OCI-LY3 (cell line): ENCODE measurements at regions not wholly inside any gene's neighbourhood (a gene's known extent, or its start where the extent isn't known, plus 50 kb on each side); places are given as distances from the start of the nearest gene placed in this dataset.

ENCODE experiments used
- CTCF ChIP-seq: fragments of 200-600, 300-600 bp; sonication (generic); IDR thresholded peaks from 2 replicates; pipeline ENCODE4 v1.5.1; 2014; ENCODE audit warnings: antibody characterized with exemption, low read length, low read depth
- EZH2phosphoT487 ChIP-seq: fragments of 200-600 bp; shearing (Covaris generic); IDR thresholded peaks from 2 replicates; pipeline ENCODE4 v1.6.1; 2018; ENCODE audit warnings: antibody characterized with exemption, mixed run types, low read depth

- TF ChIP-seq CTCF (no peak), EZH2phosphoT487 (no peak)
Measured at GRCh38 chr15:93180128-93180527, 91.1 kb upstream of the RGMA start.
